ENCODE measurements at regions not wholly inside any gene's neighbourhood (a gene's known extent, or its start where the extent isn't known, plus 50 kb on each side); places are given as distances from the start of the nearest gene placed in this dataset.

DNA sequence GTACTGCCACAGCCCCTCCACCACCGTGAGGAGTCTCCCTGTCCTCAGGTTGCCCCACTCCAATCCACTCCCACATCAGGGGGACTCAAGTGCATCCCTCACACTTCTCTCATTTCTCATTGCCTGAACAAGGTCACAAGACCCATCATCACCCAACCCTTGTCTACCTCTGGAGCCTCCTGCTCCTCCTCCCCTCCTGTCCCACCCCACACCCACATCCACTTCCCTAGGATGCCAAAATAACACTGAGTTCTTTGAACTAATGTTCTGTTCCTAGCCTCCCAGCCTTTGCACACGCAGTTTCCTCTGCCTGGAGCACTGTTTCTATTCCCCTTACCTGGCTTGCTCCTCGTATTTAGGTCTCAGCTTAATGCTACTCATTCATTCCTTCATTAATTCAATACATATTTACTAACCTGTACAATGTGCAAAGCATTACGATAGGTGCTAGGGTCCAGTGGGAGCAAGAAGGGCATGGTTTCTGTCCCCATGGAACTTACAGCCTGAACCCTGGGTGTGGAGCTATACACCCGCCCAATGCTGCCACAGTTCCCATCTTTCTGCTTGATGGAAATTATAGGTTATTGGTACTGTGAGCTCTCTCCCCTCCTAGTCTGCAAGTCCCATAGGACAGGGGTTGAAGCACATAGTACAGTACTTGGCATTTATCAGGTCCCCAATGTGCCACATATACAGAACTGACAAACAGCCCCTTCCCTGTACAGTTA is 96.1 kb upstream of the GRIK3 start:
- no peak for DNase-seq

DNA sequence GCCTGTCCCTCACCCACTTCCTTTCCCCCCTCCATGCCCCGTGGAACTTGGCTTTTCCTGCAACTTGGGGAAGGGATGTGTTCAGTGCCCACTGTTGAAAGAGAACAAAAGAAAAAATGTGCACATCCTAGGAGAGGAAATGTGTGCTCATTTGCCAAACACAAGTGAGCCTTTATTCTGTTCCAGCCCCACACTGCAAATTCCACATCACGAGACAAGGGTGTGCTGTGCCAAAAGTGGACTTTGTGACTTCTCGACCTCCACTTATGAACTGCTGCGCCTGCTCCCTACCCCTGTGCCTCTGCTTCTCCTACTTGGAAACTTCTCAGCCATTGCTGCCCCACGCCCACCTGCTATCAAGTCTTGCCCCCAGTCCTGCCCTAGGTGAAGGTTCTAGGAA is 97.0 kb upstream of the GRIK3 start:
- DNase-seq = no peak

DNA sequence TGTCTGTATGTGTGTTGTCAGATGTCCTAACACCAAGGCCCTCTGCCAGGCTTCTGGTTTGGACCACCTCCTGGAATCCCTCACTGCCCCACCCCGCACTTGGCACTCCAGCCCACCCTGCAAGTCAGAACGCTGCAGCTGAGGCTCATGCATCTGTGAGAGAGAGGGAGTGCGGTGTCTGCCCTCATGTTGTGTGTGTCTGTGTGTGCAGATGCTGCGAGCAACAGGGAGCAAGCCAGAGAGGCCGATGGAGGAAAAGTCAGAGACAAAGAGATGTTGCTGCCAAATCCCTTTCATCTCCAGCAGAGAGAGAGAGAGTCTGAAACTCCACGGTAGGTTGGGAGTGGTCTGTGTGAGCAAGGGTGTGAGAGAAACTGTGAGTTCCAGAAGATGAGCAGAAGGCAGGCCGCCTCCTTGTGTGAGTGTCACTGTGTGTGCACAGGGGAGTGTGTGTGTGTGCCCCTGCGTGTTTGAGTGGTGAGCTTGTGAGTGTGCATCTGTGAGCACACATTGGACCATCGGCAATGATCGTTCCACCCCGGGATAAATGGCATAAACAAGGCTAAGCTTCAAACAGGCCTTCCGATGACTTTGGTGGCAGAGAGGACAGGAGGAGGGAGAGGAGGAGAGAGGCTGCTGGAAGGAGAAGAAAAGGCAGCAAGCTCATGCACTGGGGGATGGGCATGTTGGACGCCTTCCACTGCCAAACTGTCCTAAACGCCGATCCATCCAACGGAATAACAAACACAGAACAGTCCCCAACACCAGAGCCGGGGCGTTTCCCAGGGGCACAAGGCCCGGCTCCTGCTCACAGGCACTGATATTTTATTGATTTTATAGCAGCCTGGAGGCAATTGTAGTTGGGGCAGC is 99.2 kb upstream of the GRIK3 start:
- DNase-seq = no peak

DNA sequence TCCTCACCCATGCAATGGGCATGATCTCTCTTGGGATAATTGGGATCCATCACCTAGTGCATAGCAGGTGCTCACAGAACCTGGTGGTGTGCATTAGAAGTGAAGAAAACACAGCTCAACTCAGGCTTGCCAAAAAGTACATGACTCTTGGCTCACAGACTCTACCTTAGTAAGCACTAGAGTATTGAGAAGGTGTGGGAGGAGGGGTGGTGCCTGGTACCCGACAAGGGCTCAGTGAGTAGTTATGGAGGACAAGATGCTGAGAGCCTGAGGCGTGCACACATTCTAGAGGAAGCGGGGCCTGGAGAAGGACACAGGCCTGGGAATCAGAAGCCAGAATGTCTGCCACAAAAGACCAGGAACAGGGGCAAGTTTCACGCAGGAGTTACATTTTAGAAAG is 100.3 kb upstream of the GRIK3 start:
- DNase-seq = no peak

GRCh38 chr1:37135032-37135431 is 100.7 kb upstream of the GRIK3 start:
- DNase-seq = no peak

DNA sequence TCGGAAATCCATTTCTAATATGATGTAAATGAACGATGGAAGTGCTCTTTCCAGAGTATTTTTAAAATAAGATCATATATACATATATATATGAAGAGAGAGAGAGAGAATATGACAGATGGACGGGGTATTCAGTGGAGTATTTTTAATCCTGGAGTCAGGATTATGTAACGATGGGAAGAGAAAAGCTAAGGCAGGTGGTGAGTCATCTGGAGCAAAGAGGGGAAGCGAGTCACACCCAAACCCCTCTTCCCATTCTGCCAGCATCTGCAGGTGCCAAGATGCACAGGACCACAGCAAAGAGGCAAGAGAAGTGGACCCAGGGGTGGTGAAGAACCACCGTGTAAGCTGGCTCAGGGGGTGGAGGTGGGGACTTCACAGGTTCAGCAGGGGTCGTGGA is 102.7 kb upstream of the GRIK3 start:
- DNase-seq = no peak

DNA sequence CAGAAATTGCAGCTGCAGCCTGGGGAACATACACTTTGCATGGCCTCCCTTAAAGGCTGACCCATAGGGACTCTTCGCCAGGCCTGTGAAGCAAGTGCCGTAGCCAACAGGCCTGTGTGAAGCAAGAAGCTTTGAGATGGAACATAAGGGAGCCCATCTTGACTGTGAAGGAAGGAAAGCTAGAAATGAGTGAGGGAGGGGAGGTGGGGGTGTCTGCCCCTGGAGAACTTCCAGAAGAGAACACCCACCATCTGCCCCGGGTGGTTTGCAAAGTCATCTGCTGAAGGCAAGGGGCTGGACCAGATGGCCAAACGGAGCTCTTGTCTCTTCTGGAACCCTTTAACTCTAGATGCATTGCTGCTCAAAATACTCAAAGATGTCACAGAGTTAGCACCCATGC is 103.3 kb upstream of the GRIK3 start:
- DNase-seq = no peak

GRCh38 chr1:37143800-37144199 is 109.5 kb upstream of the GRIK3 start:
- no peak for DNase-seq

GRCh38 chr1:37146071-37146470 is 111.8 kb upstream of the GRIK3 start:
- no peak for DNase-seq

DNA sequence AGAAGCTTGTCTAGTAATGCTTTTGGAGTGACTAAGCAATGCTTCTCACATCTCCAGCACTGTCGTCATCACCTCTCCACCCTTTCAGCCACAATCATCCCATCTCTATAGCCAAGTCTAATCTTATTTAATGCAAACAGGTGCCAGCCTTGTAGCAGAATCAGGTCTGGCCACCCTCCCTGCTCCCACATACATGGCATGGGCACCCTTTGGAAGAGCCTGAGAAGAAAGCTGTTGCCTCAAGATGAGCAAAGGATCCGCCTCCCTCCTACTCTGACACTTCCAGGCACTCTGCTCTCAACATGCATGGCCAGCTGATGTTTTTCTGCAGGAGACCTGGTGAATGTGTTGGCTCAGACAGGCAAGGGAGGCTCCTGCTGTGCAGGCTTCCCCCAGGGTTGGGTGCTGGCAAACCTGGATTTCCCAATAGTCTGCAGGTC is 113.1 kb upstream of the GRIK3 start:
- no peak for DNase-seq

- DNase-seq = no peak
Measured at GRCh38 chr1:37147906-37148305, 113.6 kb upstream of the GRIK3 start.

DNA sequence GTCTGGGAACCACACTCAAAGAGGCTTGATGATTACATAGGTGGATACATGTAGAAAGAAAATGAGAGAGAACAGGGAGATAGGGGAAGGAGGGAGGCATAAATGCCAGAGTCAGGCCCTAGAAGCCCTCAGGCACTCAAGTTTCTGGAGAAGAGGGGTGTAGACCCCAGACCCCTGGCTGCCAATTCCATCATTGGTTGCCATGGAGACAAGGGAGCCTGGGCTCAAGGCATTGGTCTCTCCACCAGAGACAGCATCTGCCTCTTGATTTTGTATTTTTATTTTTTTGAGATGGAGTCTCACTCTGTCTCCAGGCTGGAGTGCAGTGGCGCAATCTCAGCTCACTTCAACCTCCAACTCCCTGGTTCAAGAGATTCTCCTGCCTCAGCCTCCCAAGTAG is 114.3 kb upstream of the GRIK3 start:
- DNase-seq = no peak

DNA sequence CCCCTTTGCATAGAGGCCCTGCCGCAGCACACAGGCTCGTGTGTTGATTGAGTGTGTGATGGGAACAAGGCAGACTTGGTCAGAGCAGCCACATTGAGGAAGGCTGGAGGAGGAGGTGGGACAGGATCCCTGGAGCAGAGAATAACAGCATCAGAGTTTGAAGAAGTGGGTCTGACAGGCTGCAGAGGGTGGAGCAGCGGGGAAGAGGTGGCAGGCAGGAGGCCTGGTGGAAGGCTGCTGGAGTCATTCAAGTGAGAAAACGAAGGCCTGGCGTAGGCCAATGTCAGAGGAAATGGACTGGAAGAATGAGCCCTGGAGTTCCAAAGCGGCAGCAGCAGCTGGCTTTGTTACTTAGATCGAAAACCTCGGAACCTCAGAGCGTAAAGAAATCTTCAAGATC is 115.0 kb upstream of the GRIK3 start:
- DNase-seq = no peak

DNA sequence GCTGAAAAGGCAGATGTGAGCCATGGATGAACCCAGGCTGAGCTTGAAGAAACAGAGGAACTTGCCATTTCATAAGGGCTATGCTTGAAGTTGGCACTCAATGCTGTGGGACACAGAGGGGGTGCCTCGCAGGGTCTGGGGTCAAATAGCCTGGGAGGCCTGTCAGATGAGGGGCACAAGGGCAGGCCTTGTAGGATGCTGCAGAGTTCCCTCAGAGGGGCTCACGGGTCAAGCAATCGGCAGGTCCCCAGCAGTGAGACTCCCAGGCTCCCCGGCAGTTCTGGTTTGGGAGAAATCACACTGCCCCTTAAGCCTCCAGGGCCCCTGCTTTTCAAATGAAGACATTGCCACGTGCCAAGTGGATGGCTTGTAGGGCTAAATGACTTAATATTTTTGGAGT is 116.7 kb upstream of the GRIK3 start:
- DNase-seq = no peak

DNA sequence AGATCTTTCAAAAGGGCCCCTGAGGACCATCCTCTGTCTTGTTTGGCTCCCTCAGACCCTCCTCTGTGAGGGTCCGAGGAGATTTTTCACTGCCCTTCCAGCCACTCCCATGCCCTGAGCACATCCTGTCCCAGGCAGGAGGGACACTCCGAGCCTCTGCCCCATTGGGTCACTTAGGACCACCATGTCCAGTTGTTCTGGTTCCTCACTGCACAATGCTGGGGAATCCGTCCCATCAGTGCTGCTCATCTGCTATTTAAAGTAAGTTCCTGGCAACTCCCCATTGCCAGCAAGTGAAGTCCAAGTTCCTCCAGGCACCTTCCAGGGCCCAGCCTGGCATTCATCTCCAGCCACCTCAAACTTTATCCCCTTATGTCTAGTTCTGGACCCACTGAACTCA is 117.5 kb upstream of the GRIK3 start:
- no peak for DNase-seq

- no peak for DNase-seq
Measured at GRCh38 chr1:37152491-37152890, 118.2 kb upstream of the GRIK3 start.

DNA sequence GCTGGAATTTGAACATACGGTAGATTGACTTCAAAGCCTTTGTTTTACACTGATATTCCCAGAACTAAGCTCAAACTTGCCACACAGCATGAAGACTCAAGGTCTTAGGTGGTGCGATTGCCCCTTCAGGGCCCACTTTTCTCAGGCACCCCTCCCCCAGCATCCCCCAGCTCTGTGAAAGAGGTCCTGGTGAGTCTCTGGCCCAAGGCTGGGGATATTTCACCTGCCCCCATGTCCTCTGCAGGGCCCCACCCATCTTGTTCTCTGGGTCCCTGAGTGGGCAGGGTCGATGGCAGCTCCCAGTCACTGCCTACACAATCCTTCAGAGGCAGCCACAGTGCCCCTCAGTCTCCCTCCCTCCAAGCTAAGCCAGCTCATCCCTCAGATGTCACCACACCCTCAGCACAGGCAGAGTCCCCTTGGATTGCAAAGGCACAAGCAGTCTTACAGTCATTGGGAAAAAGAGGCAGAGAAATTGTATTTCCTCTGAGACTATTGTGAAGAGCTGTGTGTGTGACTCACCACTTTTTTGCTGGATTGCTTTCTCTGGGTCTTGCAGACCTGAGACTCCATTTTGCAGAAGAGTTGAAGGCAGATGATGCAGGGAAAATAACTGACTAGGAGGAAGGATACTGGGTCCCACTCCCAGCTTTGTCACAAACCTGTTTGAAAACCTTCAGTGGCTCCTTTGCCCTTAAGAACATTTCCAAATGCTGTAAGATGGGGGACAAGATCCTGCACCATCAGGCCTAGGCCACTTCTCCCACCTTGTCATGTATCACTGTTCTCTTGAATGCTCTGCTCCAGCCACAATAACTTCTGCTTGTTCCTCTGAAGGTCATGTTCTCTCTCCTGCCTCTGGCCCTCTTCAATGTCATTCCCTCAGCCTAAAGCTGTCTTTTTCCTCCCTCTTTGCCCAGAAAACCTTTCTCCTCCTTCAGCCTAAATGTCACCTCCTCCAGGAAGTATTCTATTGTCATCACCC is 119.1 kb upstream of the GRIK3 start:
- no peak for DNase-seq

DNA sequence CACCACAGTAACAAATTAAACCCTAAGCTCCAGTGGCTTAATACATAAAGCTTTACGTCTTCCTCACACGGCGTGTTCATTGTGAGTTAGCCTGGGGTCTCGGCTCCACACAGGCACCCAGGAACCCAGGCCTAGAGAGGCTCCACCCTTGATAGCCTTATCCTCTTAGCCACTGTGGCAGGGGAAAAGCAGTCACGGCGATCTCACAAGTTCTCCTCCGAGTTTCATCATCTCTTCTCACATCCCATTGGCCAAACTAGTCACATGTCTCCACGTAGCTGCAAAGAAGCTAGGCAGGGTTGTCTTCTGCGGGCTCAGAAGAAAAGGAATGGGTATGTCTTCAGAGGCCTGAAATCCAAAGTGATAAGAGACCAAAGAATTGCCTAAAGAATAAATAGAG is 122.3 kb upstream of the GRIK3 start:
- DNase-seq = no peak

DNA sequence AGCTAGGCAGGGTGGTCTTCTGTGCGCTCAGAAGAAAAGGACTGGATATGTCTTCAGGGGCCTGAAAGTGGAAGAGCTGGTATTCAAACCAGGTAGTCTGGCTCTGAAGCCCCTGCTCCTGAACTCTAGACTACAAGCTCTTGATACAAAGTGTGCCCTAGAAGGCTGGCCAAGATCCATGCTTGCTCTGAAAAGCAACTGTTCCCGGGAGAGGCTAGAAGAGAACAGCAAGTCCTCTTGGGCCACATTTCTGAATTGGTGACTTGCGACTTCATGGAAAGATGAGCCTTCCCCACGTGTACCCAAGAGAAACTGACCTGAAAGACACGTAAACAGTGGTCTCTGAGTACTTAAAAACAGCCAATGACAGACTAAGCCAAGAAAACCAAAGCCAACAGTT is 123.3 kb upstream of the GRIK3 start:
- DNase-seq = no peak

- no peak for DNase-seq
Measured at GRCh38 chr1:37158113-37158749, 123.9 kb upstream of the GRIK3 start.

- DNase-seq = no peak
Measured at GRCh38 chr1:37159102-37159501, 124.8 kb upstream of the GRIK3 start.

GRCh38 chr1:37161171-37161570 is 126.9 kb upstream of the GRIK3 start:
- DNase-seq = no peak

- DNase-seq = no peak
Measured at GRCh38 chr1:37162059-37162458, 127.7 kb upstream of the GRIK3 start.
